ENCODE measurements at regions not wholly inside any gene's neighbourhood (a gene's known extent, or its start where the extent isn't known, plus 50 kb on each side); places are given as distances from the start of the nearest gene placed in this dataset.

GRCh38 chr5:1686016-1686802, 113.4 kb downstream of the MRPL36 start:
- Histone ChIP-seq H2AFZ (ENCODE audit: low read length) (no peak overlapping the region), H3K36me3 (ENCODE audit: low read depth, low read length) (no peaks in the 10 kb centered on the region), H3K79me2 (ENCODE audit: low read length) (no peaks in the 10 kb centered on the region), H3K4me3 (ENCODE audit: low read length) (no peak overlapping the region), H3K27ac (ENCODE audit: low read length) (no peak overlapping the region), H3K27me3 (ENCODE audit: low read length) (peaks cover 52% of the 10 kb centered on the region), H4K20me1 (ENCODE audit: low read length) (no peaks in the 10 kb centered on the region), H3F3A (ENCODE audit: low read length, unreplicated experiment) (no peaks in the 10 kb centered on the region), H3K4me1 (ENCODE audit: insufficient read depth, low read length) (no peaks in the 10 kb centered on the region), H3K4me2 (ENCODE audit: low read length) (no peak overlapping the region), H3K9me2 (replicated peaks; ENCODE audit: low read length) (no peaks in the 10 kb centered on the region), H3K9me3 (ENCODE audit: low read length) (no peaks in the 10 kb centered on the region), H3K9ac (ENCODE audit: low read length) (no peak overlapping the region)
- ChIA-PET CTCF (no interaction called here), POLR2A (ENCODE audit: unreplicated experiment) (no interaction called here)
- no peak for TF ChIP-seq EZH2 (IDR thresholded peaks at IDR 0.05; ENCODE audit: low read length, unreplicated experiment)
- TF ChIP-seq CTCF (conservative IDR thresholded peaks at IDR 0.05; ENCODE audit: low read depth, low read length) = no peak
- TF ChIP-seq EZH2phosphoT487 (IDR thresholded peaks at IDR 0.05; ENCODE audit: borderline replicate concordance, low read length) = no peak
- ATAC-seq = no peak
- BruUV-seq (replicated peaks) = no TSS peak
- intact Hi-C loops (cut with micrococcal nuclease) = no loop called here
- DNase-seq = no peak

- ChIA-PET CTCF (no interaction called here), POLR2A (ENCODE audit: unreplicated experiment) (no interaction called here)
- DNase-seq (no peak), ATAC-seq (no peak)
- intact Hi-C loops (cut with micrococcal nuclease) = no loop called here
- Histone ChIP-seq H4K20me1 (ENCODE audit: low read length) (no peaks in the 10 kb centered on the region), H3K4me1 (ENCODE audit: insufficient read depth, low read length) (no peaks in the 10 kb centered on the region), H3K27me3 (ENCODE audit: low read length) (peaks cover 53% of the 10 kb centered on the region), H3K9ac (ENCODE audit: low read length) (no peak overlapping the region), H3K9me3 (ENCODE audit: low read length) (no peaks in the 10 kb centered on the region), H3K4me3 (ENCODE audit: low read length) (no peak overlapping the region), H3F3A (ENCODE audit: low read length, unreplicated experiment) (no peaks in the 10 kb centered on the region), H3K9me2 (replicated peaks; ENCODE audit: low read length) (no peaks in the 10 kb centered on the region), H3K4me2 (ENCODE audit: low read length) (no peak overlapping the region), H3K27ac (ENCODE audit: low read length) (no peak overlapping the region), H2AFZ (ENCODE audit: low read length) (no peak overlapping the region), H3K79me2 (ENCODE audit: low read length) (no peaks in the 10 kb centered on the region), H3K36me3 (ENCODE audit: low read depth, low read length) (no peaks in the 10 kb centered on the region)
- BruUV-seq (replicated peaks) = no TSS peak
- TF ChIP-seq CTCF (conservative IDR thresholded peaks at IDR 0.05; ENCODE audit: low read depth, low read length) (no peak), EZH2 (IDR thresholded peaks at IDR 0.05; ENCODE audit: low read length, unreplicated experiment) (no peak), EZH2phosphoT487 (IDR thresholded peaks at IDR 0.05; ENCODE audit: borderline replicate concordance, low read length) (no peak)
Measured at GRCh38 chr5:1685066-1685465, 114.6 kb downstream of the MRPL36 start.

GRCh38 chr5:1681955-1682354, 117.7 kb downstream of the MRPL36 start:
- Histone ChIP-seq H3F3A (ENCODE audit: low read length, unreplicated experiment) (no peaks in the 10 kb centered on the region), H3K9me3 (ENCODE audit: low read length) (no peaks in the 10 kb centered on the region; the same call in 1 of the 2 replicates), H3K27me3 (ENCODE audit: low read length) (peaks cover 48% of the 10 kb centered on the region), H2AFZ (ENCODE audit: low read length) (no peak overlapping the region), H3K4me3 (ENCODE audit: low read length) (no peak overlapping the region), H3K79me2 (ENCODE audit: low read length) (no peaks in the 10 kb centered on the region), H3K27ac (ENCODE audit: low read length) (no peak overlapping the region), H3K4me2 (ENCODE audit: low read length) (no peak overlapping the region), H4K20me1 (ENCODE audit: low read length) (no peaks in the 10 kb centered on the region), H3K9me2 (replicated peaks; ENCODE audit: low read length) (no peaks in the 10 kb centered on the region), H3K9ac (ENCODE audit: low read length) (no peak overlapping the region), H3K4me1 (ENCODE audit: insufficient read depth, low read length) (no peaks in the 10 kb centered on the region), H3K36me3 (ENCODE audit: low read depth, low read length) (no peaks in the 10 kb centered on the region)
- ChIA-PET POLR2A (ENCODE audit: unreplicated experiment) (no interaction called here), CTCF (no interaction called here)
- no peak for DNase-seq
- TF ChIP-seq EZH2phosphoT487 (IDR thresholded peaks at IDR 0.05; ENCODE audit: borderline replicate concordance, low read length) (no peak), EZH2 (IDR thresholded peaks at IDR 0.05; ENCODE audit: low read length, unreplicated experiment) (no peak), CTCF (conservative IDR thresholded peaks at IDR 0.05; ENCODE audit: low read depth, low read length) (peak; percentile 38; the same call in 1 of the 2 replicates)
- 0 out of 2 replicates have a peak, but pooled peaks have one; percentile 38 for ATAC-seq
- intact Hi-C loops (cut with micrococcal nuclease) = no loop called here
- BruUV-seq (replicated peaks) = no TSS peak
